Activated T-cell treated with anti-CD3 and anti-CD28 coated beads for 24 hours (primary cell): ENCODE measurements at regions not wholly inside any gene's neighbourhood (a gene's known extent, or its start where the extent isn't known, plus 50 kb on each side); places are given as distances from the start of the nearest gene placed in this dataset.
"Not testable (repeated sequence)": the region's sequence is repeated elsewhere in the genome, so short reads cannot be mapped to it uniquely, and the experiment has no call there.

Experiments used
- DNase-seq: peaks from one replicate; pipeline ENCODE4 v3.0.0-alpha.2; 2020; ENCODE audit warnings: low read depth

DNA sequence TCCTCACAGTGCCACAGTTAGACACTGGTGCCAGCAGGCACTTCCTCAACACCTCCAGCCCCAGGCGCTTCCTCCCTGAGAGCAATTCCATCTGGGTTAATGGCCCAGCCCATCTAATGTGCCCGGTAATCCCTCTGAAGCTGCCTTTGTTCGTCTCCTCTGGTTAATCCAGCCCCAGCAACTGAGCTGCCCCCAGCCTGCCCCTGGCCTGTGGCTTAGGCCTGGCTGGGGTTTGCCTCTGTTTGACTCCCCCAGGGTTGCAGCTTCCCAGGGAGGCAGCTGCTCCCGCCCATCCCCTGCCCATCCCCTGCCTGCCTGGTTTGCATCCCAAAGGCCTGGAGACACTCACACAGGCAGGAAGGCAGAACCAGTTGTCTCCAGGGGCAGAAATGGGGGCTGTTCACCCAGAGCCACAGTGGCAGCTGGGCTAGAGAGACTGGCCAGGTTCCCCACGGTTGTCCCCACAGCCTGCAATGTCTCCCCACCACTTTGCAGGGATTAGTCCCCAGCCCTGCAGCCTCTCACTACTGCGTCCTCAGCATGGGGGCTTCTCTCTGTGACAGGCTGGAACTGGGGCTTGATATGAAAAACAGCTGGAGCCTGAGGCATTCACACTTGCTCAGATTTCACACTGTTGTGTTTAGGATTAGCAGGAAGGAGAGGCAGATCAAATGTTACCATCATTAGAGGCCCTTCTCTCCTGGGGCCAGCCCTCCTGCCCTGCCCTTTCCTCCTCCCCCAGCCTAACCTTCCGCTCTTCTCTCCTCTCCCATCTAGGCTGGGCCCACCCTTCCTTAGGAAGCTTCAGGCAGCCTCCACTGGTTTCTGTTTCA is 120.2 kb downstream of the TLR5 start:
- no peak for DNase-seq

DNA sequence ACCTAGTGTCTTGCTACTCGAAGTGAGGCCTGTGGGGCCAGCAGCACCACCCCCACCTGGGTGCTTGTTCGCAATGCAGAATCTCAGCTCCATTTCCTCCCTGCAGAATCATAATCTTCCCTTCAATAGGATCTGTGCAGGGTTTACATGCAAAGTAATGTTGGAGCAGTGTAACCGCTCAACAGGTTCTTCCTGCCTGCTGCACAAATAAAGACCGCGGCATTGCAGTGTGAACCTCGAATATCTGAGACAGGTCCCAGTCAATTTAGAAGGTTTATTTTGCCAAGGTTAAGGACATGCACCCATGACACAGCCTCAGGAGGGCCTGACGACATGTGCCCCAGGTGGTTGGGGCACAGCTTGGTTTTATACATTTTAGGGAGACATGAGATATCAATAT is 119.2 kb downstream of the TLR5 start:
- no peak for DNase-seq

DNA sequence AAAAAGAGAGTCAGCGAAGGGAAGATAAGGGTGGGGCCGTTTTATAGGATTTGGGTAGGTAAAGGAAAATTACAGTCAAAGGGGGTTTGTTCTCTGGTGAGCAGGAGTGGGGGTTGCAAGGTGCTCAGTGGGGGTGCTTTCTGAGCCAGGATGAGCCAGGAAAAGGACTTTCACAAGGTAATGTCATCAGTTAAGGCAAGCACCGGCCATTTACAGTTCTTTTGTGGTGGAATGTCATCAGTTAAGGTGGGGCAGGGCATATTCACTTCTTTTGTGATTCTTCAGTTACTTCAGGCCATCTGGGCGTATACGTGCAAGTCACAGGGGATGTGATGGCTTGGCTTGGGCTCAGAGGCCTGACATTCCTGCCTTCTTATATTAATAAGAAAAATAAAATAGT is 118.6 kb downstream of the TLR5 start:
- not testable (repeated sequence) for DNase-seq

DNA sequence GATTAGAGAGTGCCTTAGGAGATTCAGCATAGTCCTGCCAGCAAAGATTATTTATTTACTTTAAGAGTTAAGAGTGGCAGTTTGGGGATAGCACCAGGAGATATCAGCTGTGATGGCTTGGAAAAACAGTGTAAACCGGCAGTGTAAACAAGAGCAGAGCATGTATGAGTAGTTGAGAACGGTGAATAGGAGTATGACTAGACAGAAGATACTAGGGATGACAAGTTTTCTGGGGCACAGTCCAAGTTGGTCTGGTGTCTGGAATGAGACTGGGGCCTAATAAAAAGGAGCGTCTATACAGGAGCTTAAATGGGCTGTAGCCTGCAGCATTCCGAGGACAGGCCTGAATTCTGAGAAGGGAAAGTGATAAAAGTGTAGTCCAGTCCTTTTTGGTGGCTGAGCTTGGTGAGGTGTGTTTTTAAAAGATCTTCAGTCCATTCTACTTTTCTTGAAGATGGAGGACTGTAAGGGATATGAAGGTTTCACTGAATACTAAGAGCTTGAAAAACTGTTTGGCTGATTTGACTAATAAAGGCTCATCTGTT is 117.8 kb downstream of the TLR5 start:
- DNase-seq, result not testable (repeated sequence)

DNA sequence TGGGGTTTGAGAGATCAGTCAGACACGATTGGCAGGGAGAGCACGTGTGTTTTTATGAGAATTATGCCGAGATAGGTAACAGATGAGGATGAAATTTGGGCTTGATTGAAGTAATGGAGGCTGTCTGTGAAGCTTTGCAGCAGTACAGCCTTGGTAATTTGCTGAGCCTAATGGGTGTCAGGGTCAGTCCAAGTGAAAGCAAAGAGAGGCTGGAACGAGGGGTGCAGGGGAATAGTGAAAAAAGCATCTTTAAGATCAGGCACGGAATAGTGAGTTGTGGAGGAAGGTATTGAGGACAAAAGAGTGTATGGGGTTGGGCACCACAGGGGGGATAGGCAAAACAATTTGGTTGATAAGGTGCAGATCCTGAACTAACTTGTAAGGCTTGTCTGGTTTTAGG is 116.4 kb downstream of the TLR5 start:
- DNase-seq, result not testable (repeated sequence)

DNA sequence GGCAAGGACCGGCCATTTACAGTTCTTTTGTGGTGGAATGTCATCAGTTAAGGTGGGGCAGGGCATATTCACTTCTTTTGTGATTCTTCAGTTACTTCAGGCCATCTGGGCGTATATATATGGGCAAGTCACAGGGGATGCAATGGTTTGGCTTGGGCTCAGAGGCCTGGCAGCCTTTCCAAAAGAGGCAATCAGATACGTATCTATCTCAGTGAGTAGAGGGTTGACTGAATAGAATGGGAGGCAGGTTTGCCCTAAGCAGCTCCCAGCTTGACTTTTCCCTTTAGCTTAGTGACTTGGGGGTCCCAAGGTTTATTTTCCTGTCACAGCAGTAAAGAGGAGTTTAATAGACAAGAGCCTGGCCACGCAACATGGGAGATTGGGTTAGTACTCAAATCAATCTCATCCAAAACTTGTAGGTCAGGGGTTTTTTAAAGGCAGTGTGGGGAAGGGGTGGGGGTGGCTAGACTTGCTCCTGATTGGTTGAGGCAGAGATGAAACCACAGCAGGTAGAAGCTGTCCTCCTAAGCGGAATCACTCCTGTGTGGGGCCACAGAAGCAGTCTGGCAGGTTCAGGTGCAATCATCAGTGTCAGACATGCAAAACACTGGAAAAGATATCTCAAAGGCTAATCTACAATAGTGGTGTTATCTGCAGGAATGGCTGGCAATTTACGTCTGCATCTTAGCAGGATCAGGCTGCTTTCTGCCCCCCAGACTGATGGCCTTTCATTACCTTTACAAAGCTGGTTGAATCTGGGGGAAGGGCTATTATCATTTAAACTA is 112.9 kb downstream of the TLR5 start:
- no peak for DNase-seq

DNA sequence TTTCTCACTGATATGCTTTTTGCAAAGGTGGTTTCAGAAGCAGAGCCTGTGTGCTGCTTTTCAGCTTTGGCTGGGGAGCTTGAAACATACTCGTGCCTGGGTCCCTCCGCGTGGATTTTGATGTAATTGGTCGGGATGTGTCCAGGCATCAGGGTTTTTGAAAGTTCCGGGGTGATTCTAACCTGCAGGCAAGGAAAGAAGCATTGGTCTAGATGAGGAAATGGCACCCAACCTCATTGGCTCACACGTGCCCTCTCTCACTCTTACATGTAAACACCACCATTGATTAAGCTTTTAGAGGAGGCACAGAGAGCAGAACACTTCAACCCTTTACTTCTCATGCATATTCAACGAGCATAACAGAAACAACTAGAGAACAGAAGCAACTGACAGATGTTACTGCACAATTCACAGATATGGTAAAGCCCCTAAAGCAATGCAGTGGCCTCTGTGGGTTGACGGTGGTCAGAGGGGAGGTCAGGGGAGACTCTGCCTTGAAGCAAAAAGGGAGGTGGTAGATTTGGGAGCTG is 112.1 kb downstream of the TLR5 start:
- DNase-seq, result no peak

DNA sequence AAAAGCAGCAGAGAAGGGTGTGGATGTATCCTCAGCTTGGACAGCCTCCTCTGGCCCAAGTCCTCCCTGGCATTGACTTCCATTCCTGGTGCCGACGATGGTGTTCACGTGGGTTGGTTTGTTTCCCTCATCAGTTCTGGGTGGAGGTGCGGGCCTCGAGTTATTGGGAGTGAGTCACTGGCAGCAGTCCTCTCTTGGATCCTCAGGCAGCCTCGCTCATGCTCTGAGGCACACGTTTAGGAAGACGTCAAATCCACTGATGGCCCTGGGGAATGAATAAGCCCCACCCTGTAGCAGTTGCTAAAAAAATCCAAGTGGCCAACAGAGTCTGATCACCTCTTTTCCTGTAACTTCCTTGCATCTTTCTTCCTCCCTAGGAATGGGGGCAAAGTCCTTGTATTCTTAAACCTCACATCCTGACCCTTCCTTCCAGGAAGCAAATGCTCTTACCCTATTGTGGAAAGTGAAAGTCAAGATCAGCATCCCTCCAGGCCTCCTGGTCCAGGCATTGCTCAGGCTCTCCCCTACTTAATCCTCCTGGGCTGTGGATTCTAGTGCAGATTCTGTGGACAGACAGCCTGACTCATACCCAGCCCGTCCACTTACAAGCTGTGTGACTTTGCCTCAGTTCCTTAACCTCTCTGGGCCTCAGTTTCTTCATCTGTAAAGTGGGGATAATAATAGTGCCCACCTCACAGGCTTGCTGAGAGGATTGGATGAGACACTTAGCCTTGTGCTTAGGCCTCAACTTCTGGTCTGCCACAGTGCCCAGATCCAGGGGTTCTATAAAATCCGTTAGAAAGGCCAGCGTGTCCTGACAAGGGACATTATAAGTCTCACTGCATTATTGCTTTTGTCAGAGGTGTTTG is 111.1 kb downstream of the TLR5 start:
- DNase-seq, result no peak

DNA sequence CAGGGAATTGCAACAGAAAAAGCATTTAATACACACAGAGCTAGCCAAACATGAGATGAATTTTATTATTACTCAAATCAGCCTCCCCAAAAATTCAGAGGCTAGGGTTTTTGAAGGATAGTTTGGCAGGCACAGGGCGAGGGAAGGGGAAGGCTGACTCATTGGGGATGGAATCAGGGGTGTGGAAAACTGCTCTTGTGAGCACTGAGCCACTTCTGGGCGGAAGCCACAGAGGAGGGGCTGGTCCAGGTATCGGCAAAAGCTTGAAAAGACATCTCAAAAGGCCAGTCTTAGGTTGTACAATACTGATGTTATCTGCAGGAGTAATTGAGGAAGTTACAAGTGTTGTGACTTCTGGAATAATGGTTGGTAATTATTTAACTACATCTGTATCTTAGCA is 109.4 kb downstream of the TLR5 start:
- DNase-seq, result no peak

DNA sequence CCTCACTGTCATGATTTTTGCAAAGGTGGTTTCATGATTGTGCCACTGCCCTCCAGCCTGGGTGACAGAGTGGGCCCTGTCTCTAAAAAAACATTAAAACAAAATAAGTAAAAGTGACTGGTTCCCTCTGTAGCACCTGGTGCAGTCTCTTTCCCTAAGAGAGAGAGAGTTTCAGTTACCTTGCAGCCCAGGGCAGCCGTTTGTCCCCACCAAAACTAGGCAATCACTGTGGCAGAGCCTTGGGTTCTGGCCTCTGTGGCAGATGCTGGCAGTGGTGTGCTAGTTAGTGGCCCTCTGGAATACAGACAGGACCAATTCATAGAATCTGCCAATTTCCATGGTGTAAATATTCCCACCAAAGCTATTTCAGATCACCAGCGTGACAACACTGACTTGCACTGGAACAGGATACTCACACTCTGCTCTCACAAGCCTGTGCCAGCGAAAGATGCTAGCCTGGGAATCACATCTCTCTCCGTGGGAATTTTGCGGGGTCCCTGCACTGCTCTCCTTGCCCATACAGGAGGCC is 108.7 kb downstream of the TLR5 start:
- no peak for DNase-seq

DNA sequence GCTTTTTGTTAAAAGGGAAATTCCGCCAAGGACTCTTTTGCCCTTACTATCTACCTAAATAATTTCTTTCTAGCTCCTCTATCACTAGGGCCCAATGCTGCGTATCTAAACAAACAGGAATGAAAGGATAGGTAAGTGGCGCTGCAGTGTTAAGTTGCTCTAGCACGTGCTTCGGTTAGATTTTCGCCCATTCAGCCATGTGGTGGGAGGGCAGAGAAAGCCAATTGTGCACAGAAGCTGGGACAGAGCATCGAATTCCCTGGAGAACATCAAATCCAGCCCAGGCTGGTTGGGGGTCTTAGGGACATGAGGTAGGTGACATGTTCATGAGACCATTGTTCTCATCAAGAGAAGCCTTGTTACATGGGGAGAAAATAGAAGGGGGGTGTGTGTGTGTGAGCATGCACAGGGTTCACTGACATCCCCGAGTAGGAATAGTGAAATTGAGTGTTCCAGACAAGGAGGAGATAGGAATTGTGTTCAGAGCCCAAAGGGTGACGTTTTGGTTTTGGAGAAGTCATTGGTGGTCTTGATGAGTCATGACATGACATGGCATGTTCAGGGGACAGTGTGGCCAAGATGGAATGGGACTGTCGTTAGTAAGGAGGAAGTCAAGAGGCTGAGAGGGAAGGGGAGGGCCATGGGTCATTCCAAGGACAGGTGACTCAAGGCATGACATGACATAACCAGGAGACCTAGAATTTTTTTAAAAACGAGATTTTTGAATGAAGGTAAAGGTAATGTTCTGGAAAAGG is 107.1 kb downstream of the TLR5 start:
- no peak for DNase-seq

DNA sequence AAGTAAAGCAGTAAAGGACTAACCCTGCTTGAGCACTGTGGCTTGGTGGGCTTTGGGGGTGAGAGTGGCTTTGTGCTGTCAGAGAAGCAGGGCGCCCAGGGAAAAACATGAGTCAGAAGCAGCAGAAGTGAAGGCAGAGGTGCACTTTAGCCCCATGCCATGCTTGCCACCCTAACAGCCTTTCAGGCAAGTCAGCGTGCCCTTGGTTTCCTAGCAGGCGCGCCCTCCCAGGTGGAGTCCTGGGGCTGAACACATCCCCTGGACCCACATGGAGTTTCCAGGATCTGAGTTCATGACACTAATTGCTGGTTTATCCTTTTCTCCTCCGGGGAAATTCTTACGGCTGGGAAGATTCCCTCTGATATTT is 106.6 kb downstream of the TLR5 start:
- no peak for DNase-seq

DNA sequence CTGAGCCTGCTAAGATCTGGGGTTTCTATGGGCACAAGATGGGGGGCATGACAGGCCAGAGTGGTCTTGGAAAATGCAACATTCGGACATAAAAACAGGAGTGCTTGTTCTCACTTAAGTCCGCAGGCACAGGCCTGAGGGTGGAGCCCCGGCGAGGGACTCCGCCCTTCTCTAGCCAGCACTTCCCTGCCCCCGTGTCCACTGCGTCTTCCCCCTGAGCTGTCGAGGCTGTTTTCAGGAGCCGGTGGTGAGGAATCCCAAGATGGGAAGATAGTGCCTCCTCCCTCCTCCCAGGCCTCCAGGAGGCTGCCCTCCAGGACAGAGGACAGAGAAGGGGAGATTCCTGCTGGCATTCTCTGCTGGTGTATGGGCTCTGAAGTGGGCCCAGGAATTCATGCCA is 105.2 kb downstream of the TLR5 start:
- no peak for DNase-seq

DNA sequence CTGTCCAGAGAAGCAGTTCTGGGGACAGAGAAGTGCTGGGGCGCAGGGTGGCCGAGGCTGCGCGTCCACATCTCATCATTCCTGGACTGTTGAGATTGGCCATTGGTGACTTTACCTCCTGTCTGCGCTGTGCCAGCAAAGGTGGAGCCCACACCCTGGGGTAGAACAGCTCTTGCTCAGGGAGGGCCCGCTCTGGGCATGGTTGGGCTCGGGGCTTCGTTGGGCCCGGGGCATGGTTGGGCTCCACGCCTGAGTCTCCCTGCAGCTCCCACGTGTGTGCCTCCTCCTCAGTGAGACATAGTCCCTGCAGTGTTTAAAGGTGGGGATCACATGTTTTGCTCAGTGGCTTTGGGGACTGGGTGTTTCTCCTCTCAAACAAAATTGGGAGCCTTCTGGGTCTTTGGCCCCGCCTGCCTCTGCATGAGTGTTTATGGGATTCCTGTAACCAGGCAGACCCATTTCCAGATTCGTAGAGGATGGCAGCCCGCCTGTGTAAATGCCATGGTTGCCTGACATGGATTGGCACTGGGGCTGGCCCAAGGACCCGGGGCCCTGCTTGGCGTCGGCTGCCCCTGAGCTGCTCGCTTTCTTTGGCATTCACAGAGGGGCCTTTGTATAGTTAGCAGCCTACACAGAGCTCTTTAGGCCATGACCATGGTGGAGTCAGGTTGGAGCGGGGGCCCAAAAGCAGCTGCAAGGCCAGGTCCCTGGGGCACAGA is 104.6 kb downstream of the TLR5 start:
- DNase-seq, result no peak

DNA sequence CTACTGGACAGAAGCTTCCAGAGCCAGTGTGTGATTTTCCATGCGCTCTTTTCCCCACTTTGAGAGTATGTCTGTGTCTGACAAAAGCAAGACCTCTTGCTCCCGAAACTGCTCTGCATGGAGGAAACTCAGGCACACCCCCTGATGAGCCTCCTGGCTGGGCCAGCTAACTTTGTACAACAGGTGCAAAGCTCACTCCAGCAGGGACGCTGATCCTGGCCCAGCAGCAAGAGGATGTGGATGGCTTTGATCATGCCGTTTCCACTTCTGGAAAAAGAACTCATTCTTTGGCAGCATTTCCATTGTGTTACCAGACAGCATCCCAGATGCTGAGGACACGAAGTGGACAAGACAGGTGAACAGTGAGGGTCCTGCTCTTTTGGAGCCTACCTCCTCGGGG is 103.1 kb downstream of the TLR5 start:
- no peak for DNase-seq

DNA sequence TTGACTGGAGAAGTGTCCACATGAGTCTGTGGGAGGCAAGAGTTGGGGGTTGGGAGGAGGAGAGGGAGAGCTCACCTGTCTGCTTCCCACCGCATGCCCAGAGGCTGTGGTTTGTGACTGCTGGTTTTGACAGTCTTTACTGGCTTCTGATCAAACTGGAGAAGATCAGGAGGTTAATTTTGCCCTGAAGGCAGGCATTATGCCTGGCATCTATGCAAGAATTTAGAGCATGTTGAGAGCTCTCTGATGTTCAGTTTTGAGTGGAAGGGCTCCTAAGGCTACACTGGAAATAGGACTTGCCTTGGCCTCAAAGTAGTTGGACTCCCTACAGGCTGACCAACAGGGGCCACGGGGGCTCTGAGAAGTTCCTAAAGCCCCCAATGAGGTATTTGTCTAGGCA is 101.6 kb downstream of the TLR5 start:
- DNase-seq, result no peak

DNA sequence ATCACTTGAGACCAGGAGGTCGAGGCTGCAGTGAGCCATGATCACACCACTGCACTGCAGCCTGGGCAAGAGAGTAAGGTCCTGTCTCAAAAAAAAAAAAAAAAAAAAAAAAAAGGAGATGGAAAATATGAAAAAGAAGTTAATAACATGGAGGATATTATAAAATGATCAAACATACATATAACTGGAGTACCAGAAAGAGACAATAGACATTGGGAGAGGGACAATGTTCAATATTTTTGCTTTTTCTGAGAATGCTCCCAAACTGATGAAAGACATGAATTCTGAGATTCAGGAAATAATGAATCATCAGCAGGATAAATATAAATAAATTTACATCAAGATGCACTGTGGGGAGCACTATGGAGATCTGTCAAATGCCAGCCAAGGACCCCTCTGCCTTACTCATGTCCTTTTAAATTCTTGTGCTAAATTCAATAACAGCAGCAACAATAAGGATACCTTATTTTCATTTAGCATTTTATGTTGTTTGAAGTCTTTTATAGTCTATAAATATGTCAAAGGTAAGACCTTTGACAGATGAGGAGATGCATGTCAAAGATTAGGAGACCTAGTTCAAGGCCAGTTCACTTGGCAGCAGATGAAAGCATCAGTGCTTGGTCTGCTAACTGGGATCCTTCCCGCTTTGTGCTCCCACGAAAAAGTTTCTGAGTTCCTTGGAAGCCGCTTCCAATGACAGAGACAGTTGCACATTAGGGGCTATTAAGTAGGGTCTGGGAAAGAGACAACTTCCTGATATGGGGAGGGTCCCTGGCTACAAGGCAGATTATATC is 97.7 kb downstream of the TLR5 start:
- DNase-seq, result no peak

DNA sequence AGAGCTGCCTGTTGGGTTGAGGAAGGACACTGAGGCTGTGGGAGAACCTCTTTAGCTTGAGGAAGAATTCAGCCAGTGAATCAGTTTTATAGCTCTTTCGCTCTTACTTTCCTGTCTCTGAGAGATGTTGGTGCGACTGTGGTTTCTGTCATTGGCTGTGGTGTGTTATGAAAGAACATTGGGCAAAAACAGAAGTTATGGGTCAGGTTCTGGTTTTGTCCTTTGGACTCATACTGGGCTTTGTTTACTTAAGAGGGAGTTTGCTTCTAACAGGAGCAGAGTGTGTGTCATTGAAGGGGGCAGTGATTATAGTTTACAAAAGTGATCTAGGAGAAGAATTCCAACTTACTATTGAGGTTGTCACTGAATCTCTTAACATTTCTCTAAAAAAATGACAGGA is 97.0 kb downstream of the TLR5 start:
- no peak for DNase-seq

DNA sequence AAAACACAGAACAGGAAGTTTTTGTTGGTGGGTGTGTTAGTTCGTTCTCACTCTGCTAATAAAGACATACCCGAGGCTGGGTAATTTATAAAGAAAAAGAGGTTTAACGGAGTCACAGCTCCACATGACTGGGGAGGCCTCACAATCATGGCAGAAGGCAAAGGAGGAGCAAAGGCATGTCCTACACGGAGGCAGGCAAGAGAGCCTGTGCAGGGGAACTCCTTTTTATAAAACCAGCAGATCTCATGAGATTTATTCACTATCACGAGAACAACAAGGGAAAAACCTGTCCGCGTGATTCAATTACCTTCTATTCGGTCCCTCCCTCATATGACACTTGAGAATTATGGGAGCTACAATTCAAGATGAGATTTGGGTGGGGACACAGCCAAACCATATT is 96.6 kb downstream of the TLR5 start:
- DNase-seq, result not testable (repeated sequence)

DNA sequence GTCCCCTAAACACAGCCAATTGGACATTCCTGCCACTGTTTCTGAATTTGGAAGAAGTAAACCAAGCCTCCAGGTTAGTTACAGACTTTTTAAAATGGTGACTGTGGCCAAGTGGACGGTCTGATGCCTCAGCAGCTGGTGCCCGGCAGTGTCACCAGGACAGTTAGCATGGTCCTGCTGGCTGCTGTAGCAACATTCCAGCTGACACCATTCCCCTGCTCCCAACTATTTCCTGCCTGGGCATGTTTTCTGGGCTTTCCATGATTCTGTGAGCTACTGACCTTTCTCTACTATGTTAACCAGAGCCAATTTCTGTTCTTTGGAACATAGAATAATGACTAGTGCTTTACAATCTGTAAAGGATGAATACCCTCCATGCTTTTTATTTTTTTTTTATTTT is 95.0 kb downstream of the TLR5 start:
- no peak for DNase-seq
